DMS114 treated with DMSO at 0.1 percent for 48 hours (cell line): ENCODE measurements at regions not wholly inside any gene's neighbourhood (a gene's known extent, or its start where the extent isn't known, plus 50 kb on each side); places are given as distances from the start of the nearest gene placed in this dataset.
"Not testable (repeated sequence)": the region's sequence is repeated elsewhere in the genome, so short reads cannot be mapped to it uniquely, and the experiment has no call there.

Experiments
- DNase-seq: peaks from one replicate; lab custom pipeline; 2025; ENCODE audit not compliant: unreplicated experiment; lab: John Stamatoyannopoulos, UW

- no peak for DNase-seq
Observed at GRCh38 chr1:185441605-185442004, 124.6 kb upstream of the IVNS1ABP start.

GRCh38 chr1:185440877-185441276 is 123.8 kb upstream of the IVNS1ABP start:
- DNase-seq, result no peak

GRCh38 chr1:185439727-185440415 is 122.8 kb upstream of the IVNS1ABP start:
- no peak for DNase-seq

GRCh38 chr1:185438936-185439335 is 121.9 kb upstream of the IVNS1ABP start:
- no peak for DNase-seq

- DNase-seq, result no peak
Observed at GRCh38 chr1:185435696-185436379, 118.8 kb upstream of the IVNS1ABP start.

- no peak for DNase-seq
Observed at GRCh38 chr1:185434721-185435120, 117.7 kb upstream of the IVNS1ABP start.

- no peak for DNase-seq
Observed at GRCh38 chr1:185433667-185434066, 116.6 kb upstream of the IVNS1ABP start.

GRCh38 chr1:185432948-185433347 is 115.9 kb upstream of the IVNS1ABP start:
- DNase-seq, result no peak

- DNase-seq, result no peak
Observed at GRCh38 chr1:185431612-185432011, 114.6 kb upstream of the IVNS1ABP start.

GRCh38 chr1:185429668-185430067 is 112.6 kb upstream of the IVNS1ABP start:
- not testable (repeated sequence) for DNase-seq

GRCh38 chr1:185427776-185428175 is 110.7 kb upstream of the IVNS1ABP start:
- DNase-seq, result no peak

- no peak for DNase-seq
Observed at GRCh38 chr1:185427264-185427663, 110.2 kb upstream of the IVNS1ABP start.

- no peak for DNase-seq
Observed at GRCh38 chr1:185426848-185427247, 109.8 kb upstream of the IVNS1ABP start.

- no peak for DNase-seq
Observed at GRCh38 chr1:185425163-185425562, 108.1 kb upstream of the IVNS1ABP start.

- DNase-seq, result no peak
Observed at GRCh38 chr1:185421485-185422107, 104.6 kb upstream of the IVNS1ABP start.

- no peak for DNase-seq
Observed at GRCh38 chr1:185420588-185421081, 103.6 kb upstream of the IVNS1ABP start.

- no peak for DNase-seq
Observed at GRCh38 chr1:185419718-185420117, 102.7 kb upstream of the IVNS1ABP start.

- no peak for DNase-seq
Observed at GRCh38 chr1:185418472-185418871, 101.4 kb upstream of the IVNS1ABP start.

GRCh38 chr1:185412385-185413087 is 95.5 kb upstream of the IVNS1ABP start:
- DNase-seq, result no peak

- no peak for DNase-seq
Observed at GRCh38 chr1:185409763-185410528, 92.9 kb upstream of the IVNS1ABP start.

- no peak for DNase-seq
Observed at GRCh38 chr1:185409345-185409744, 92.3 kb upstream of the IVNS1ABP start.
